NCI-H128 (cell line): ENCODE measurements at regions not wholly inside any gene's neighbourhood (a gene's known extent, or its start where the extent isn't known, plus 50 kb on each side); places are given as distances from the start of the nearest gene placed in this dataset.

Experiments
- DNase-seq: peaks from one replicate; lab custom pipeline; 2025; ENCODE audit not compliant: unreplicated experiment; lab: John Stamatoyannopoulos, UW

GRCh38 chr3:144287001-144287400 lies 315.4 kb downstream of the DIPK2A start:
- no peak for DNase-seq

DNA sequence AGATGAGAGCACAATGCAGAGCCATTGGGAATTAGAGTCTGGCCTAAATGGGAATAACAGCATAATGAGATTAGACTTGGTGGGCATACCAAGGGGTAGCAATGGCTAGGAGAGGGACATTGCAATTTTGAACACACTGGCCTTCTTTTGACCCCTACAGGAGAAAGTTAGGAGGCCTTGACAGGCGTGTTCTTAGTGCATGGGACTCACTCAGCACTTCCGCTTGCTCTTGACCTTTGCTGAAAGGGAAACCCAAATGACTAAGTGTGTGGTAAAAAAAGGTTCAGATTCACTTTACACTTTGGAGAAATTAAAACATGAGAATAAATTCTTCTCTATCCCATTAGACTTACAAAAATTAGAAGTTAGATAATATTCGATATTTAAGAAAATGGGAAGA lies 317.4 kb downstream of the DIPK2A start:
- no peak for DNase-seq

DNA sequence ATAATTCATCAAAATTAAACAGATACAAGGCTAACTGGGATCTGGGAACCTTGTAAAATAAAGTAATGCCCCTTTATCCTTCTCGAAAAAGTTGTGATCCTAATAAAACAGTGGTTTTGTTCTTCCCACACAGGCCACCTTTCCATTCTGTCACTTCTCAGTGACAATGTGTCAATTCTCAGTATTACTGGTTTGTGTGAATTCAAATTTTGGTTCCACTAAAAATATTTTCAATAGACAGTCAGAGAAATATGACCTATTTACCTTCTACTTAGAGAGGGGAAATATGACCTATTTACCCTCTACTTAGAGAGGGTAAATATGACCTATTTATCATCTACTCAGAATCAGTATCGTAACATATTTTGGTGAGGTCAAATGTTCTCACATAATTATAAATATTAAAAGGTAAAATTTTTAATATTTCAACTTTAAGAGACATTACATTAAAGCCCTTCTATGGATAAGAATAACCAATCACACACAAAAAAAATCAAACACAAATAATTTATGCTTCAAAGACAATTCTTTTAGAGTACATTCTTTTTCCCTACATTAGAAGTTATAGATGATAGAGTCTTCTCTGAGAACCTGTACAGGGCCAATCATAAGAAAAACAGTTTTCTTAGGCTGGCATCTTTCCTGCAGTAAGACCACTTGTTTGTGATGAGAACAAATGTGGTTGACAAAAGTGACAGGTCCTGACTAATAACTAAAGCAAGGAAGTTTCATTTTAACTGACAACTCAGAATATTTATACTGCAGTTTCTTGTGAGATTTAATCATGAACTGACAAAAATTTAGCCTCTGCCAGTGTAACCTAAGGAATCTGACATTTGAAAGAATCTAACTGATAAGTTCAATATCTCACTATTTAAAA lies 323.3 kb downstream of the DIPK2A start:
- DNase-seq, result no peak

- no peak for DNase-seq
Measured at GRCh38 chr3:144295613-144296012, 324.0 kb downstream of the DIPK2A start.

DNA sequence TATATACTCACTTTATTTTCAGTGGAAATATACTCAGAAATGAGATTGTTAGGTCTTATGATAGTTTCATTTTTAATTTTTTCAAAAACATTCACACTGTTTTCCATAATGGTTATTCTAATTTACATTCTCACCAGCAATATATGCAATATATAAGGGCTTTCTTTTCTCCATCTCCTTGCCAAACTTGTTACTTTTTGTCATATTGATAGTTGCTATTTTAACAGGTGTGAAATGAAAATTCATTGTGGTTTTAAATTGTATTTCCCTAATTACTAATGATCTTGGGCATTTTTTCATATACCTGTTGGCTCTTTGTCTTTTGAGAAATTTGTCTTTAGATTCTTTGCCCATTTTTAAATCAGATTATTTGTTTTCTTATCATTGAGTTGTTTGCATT lies 325.2 kb downstream of the DIPK2A start:
- DNase-seq, result no peak

- no peak for DNase-seq
Measured at GRCh38 chr3:144301863-144302262, 330.2 kb downstream of the DIPK2A start.

GRCh38 chr3:144307951-144308350 lies 336.3 kb downstream of the DIPK2A start:
- no peak for DNase-seq

- DNase-seq, result no peak
Measured at GRCh38 chr3:144308396-144308795, 336.8 kb downstream of the DIPK2A start.

GRCh38 chr3:144312702-144313101 lies 341.1 kb downstream of the DIPK2A start:
- DNase-seq, result no peak

DNA sequence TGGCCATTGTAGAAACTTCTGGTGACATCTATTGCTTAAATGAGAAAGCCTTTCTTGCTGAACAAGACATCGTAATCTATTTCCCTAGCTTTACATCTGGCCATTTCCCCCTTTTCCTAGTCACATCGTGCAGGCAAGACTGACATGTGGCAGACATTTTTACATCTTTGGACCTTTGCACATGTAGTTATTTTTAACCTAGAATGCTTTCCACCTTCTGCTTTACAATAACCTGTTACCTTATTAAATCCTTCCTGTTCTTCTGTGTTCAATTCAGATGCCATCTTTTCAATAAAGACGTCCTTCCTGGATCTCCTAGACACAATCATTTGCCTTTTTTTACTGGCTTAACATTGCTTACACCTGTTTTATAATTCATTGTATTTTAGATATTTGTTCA lies 343.3 kb downstream of the DIPK2A start:
- DNase-seq, result no peak

DNA sequence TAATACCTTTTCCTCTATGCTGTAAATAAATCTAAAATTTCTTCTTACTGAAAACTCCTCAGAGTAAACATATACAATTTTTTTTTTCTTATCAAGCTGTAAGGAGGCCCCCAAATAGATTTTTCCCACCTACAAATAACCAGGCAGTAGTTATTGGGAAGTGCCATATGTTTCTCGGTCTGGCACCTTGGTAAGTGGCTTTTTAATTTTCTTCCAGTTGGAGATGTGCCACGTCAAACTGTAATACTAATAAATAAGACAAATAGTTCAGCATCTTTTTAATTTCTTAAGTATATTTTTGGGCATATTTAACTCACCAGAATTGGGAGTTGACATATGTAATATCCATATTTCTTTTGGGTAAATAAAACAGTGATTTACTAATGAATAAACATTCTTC lies 346.3 kb downstream of the DIPK2A start:
- no peak for DNase-seq

DNA sequence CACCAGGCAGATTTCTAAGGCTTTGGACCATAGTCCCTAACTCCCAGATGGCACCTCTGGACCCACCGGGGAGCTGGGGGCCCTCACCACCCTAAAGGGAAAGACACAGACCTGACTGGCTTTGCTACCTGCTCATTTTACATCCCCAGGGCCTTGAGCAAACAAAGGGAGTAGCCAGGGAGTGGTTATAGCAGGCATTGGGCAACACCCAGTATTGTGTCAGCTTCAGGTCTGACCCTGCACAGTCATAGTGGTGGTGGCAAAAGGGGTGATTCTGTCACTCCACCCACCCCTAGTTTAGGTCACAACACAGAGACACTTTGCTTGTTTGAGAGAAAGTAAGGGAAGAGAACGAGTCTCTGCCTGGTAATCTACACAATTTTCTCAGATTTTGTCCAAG lies 352.5 kb downstream of the DIPK2A start:
- no peak for DNase-seq

- no peak for DNase-seq
Measured at GRCh38 chr3:144332868-144333267, 361.2 kb downstream of the DIPK2A start.

- DNase-seq, result no peak
Measured at GRCh38 chr3:144341471-144341870, 369.8 kb downstream of the DIPK2A start.

DNA sequence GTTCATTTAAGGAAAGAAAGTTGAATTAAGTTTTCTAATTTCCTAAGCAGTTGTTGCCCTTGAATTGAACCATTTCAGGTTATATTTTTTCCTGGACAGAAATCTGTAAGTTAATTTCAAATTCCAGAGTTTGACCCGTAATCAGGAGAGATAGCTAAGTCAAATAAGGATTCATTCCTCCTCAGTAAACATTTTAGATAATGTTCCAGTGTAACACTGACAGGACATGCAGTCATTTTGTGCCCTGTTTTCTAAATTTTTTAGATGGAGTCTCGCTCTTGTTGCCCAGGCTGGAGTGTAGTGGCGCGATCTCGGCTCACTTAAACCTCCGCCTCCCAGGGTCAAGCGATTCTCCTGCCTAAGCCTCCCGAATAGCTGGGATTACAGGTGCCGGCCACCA lies 371.7 kb downstream of the DIPK2A start:
- DNase-seq, result no peak

DNA sequence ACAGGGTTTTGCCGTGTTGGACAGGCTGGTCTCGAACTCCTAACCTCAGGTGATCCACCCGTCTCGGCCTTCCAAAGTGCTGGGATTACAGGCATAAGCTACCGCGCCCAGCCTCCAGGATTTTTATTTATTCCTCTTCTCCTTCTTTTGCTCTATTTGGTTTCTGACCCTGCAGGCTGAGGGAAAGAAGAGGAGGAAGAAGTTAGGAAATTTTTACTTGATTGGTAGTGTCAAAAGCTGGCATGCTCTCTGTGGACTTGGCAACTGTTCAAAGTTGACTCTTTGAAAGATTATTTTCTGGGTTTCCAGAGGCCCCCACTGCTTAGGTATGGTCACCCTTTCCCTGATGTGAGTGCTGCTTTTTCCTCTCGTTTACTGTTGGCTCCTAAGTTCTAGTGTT lies 372.2 kb downstream of the DIPK2A start:
- no peak for DNase-seq

DNA sequence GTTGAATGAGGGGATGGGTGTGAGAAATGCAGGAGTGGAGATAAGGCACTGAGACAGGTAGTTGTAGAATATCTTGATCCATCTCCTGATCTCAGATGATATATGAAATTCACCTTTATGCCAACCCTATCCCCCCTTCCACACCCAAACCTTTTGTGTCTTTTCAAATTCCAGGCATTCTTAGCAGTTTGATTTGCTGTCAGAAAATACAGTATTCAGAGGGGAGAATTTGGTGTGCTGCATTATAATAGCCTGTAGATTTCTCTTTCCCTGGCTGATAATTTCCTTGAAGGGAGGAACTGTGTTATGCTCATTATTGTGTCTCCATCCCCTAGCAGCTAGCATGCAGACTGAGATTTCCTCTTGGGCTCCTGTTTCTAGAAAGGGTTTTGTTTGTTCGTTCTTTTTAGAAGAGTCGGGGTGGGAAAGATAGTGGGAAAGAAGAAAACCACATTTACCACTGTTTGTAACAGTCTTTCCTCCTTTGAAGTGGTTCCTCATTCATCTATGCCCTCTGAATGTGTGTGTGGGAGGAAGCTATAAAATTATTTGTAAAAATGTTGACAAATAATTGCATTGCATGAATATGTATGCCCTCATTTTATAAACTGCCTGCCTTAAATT lies 373.4 kb downstream of the DIPK2A start:
- DNase-seq, result no peak

GRCh38 chr3:144350125-144350524 lies 378.5 kb downstream of the DIPK2A start:
- no peak for DNase-seq

- no peak for DNase-seq
Measured at GRCh38 chr3:144351011-144351410, 379.4 kb downstream of the DIPK2A start.

GRCh38 chr3:144351773-144352365 lies 380.2 kb downstream of the DIPK2A start:
- no peak for DNase-seq

DNA sequence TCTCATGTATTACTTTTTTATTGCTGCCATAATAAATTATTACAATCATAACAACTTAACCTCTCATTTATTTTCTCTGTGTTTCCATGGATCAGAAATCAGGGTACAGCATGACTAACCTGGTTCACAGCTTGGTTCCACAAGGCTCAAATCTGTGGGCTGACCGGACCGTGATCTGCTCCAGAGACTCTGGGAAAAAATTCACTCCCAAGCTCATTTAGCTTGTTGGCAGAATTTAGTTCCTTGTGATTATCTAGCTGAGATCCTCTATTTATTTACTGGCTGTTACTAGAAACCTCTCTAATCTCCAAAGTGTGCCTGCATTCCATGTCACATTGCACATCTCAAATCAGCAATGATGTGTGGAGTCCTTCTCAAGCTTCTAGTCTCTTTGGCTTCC lies 386.6 kb downstream of the DIPK2A start:
- DNase-seq, result no peak

GRCh38 chr3:144361002-144361401 lies 389.4 kb downstream of the DIPK2A start:
- DNase-seq, result no peak
